KMS-11 (cell line): ENCODE measurements at regions not wholly inside any gene's neighbourhood (a gene's known extent, or its start where the extent isn't known, plus 50 kb on each side); places are given as distances from the start of the nearest gene placed in this dataset.

ENCODE experiments used
- H2AFZ ChIP-seq: fragments of 200-600 bp; sonication (generic); 2 replicates; pipeline ENCODE4 v1.6.1; 2016; ENCODE audit warnings: antibody characterized with exemption, mixed run types, low read depth
- H3K27ac ChIP-seq: fragments of 200-600 bp; sonication (generic); 2 replicates; pipeline ENCODE4 v1.6.1; 2016; ENCODE audit warnings: mild to moderate bottlenecking, mixed run types
- H3K27me3 ChIP-seq: fragments of 200-600 bp; sonication (generic); 2 replicates; pipeline ENCODE4 v1.6.1; 2017; ENCODE audit warnings: mild to moderate bottlenecking, low read depth, mixed run types, moderate library complexity; ENCODE audit not compliant: insufficient read depth
- H3K36me3 ChIP-seq: fragments of 200-600 bp; sonication (generic); 2 replicates; pipeline ENCODE4 v1.6.1; 2017; ENCODE audit warnings: mild to moderate bottlenecking, mixed run types; ENCODE audit not compliant: insufficient read depth
- H3K4me1 ChIP-seq: fragments of 200-600 bp; sonication (generic); 2 replicates; pipeline ENCODE4 v1.6.1; 2016; ENCODE audit warnings: mild to moderate bottlenecking, low read depth, mixed run types; ENCODE audit not compliant: poor library complexity, severe bottlenecking
- H3K4me2 ChIP-seq: fragments of 200-600 bp; sonication (generic); 2 replicates; pipeline ENCODE4 v1.7.0; 2016; ENCODE audit warnings: mild to moderate bottlenecking, mixed run types
- H3K4me3 ChIP-seq: fragments of 200-600 bp; sonication (generic); IDR thresholded peaks from 2 replicates; pipeline ENCODE4 v1.6.1; 2017; ENCODE audit warnings: low read depth, low read length, mixed read lengths; ENCODE audit not compliant: insufficient read depth
- H3K79me2 ChIP-seq: fragments of 200-600 bp; sonication (generic); 2 replicates; pipeline ENCODE4 v1.6.1; 2016; ENCODE audit warnings: low read depth, mixed run types; ENCODE audit not compliant: insufficient read depth
- H3K9ac ChIP-seq: fragments of 200-600 bp; sonication (generic); 2 replicates; pipeline ENCODE4 v1.6.1; 2016; ENCODE audit warnings: mild to moderate bottlenecking, mixed run types
- H4K20me1 ChIP-seq: fragments of 200-600 bp; sonication (generic); 2 replicates; pipeline ENCODE4 v1.6.1; 2016; ENCODE audit warnings: mild to moderate bottlenecking, mixed run types; ENCODE audit not compliant: insufficient read depth
- CTCF ChIP-seq: fragments of 200-600 bp; sonication (generic); conservative IDR thresholded peaks from 2 replicates; pipeline ENCODE4 v1.6.1; 2017; ENCODE audit warnings: low read depth, mild to moderate bottlenecking, antibody characterized with exemption, low read length, moderate library complexity, mixed read lengths

GRCh38 chr11:134670247-134670782 is 258.3 kb upstream of the B3GAT1 start:
- no peak overlapping the region for H3K27ac ChIP-seq
- TF ChIP-seq CTCF: no peak
- H3K4me3 ChIP-seq: no peak overlapping the region
- H3K4me2 ChIP-seq: no peak overlapping the region
- H3K4me1 ChIP-seq: no peaks in the 10 kb centered on the region
- H3K36me3 ChIP-seq: no peaks in the 10 kb centered on the region
- no peak overlapping the region for H3K9ac ChIP-seq
- H3K79me2 ChIP-seq: no peaks in the 10 kb centered on the region
- H3K27me3 ChIP-seq: no peaks in the 10 kb centered on the region
- no peaks in the 10 kb centered on the region for H4K20me1 ChIP-seq
- H2AFZ ChIP-seq: no peak overlapping the region

GRCh38 chr11:134669796-134670195 is 257.8 kb upstream of the B3GAT1 start:
- Histone ChIP-seq H4K20me1 (no peaks in the 10 kb centered on the region), H3K9ac (no peak overlapping the region), H3K4me3 (no peak overlapping the region), H3K27ac (no peak overlapping the region), H3K4me2 (no peak overlapping the region), H3K4me1 (no peaks in the 10 kb centered on the region), H3K79me2 (no peaks in the 10 kb centered on the region), H3K27me3 (no peaks in the 10 kb centered on the region), H3K36me3 (no peaks in the 10 kb centered on the region), H2AFZ (no peak overlapping the region)
- no peak for TF ChIP-seq CTCF

- no peak overlapping the region for H2AFZ ChIP-seq
- no peaks in the 10 kb centered on the region for H3K4me1 ChIP-seq
- no peak overlapping the region for H3K9ac ChIP-seq
- no peak overlapping the region for H3K27ac ChIP-seq
- no peak overlapping the region for H3K4me3 ChIP-seq
- no peaks in the 10 kb centered on the region for H3K79me2 ChIP-seq
- no peaks in the 10 kb centered on the region for H3K27me3 ChIP-seq
- no peak for TF ChIP-seq CTCF
- no peaks in the 10 kb centered on the region for H4K20me1 ChIP-seq
- H3K36me3 ChIP-seq: no peaks in the 10 kb centered on the region
- no peak overlapping the region for H3K4me2 ChIP-seq
Measured at GRCh38 chr11:134668796-134669195, 256.8 kb upstream of the B3GAT1 start.

- Histone ChIP-seq H3K36me3 (no peaks in the 10 kb centered on the region), H2AFZ (no peak overlapping the region), H3K9ac (no peak overlapping the region), H4K20me1 (no peaks in the 10 kb centered on the region), H3K27ac (no peak overlapping the region), H3K4me1 (no peaks in the 10 kb centered on the region), H3K4me3 (no peak overlapping the region), H3K4me2 (no peak overlapping the region), H3K79me2 (no peaks in the 10 kb centered on the region), H3K27me3 (no peaks in the 10 kb centered on the region)
- TF ChIP-seq CTCF: no peak
Measured at GRCh38 chr11:134668076-134668475, 256.0 kb upstream of the B3GAT1 start.
